ENCODE measurements at regions not wholly inside any gene's neighbourhood (a gene's known extent, or its start where the extent isn't known, plus 50 kb on each side); places are given as distances from the start of the nearest gene placed in this dataset.

DNA sequence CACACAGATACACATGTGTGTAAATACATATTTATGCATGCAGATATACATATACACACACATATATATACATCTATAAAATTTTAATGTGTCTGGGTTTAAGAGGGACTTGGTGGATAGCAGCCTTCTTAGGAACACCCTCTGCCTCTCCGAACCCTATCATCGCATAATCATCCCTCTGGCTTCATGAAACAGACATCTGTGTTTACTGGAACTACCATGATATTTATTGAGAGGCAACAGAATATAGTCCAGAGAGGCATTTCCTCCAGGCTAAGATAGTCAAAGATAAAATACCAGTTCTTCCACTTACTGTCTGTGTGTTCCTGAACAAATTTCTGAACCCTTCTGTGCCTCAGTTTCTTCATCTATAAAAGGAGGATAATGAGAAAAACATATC, 239.0 kb upstream of the FANCL start:
- TF ChIP-seq CTCF (IDR thresholded peaks at IDR 0.05; ENCODE audit: low read length) (no peak), EZH2phosphoT487 (IDR thresholded peaks at IDR 0.05; ENCODE audit: low read length) (no peak)

Measured in MM.1S (cell line).